Glutamatergic neuron (in vitro differentiated cells): ENCODE measurements at regions not wholly inside any gene's neighbourhood (a gene's known extent, or its start where the extent isn't known, plus 50 kb on each side); places are given as distances from the start of the nearest gene placed in this dataset.

Experiments
- DNase-seq: peaks from one replicate; pipeline ENCODE4 v3.0.0; 2022
- H3K27ac Mint-ChIP-seq: one replicate; pipeline ENCODE4 v1.8.0; 2020; ENCODE audit warnings: mild to moderate bottlenecking, mixed read lengths, inconsistent platforms; ENCODE audit not compliant: unreplicated experiment
- H3K27me3 Mint-ChIP-seq: one replicate; pipeline ENCODE4 v1.8.0; 2020; ENCODE audit warnings: mild to moderate bottlenecking, moderate library complexity, mixed read lengths, inconsistent platforms; ENCODE audit not compliant: unreplicated experiment
- H3K36me3 Mint-ChIP-seq: one replicate; pipeline ENCODE4 v1.8.0; 2020; ENCODE audit warnings: mild to moderate bottlenecking, mixed read lengths, inconsistent platforms; ENCODE audit not compliant: unreplicated experiment
- H3K4me1 Mint-ChIP-seq: one replicate; pipeline ENCODE4 v1.8.0; 2020; ENCODE audit warnings: mild to moderate bottlenecking, low read depth, mixed read lengths, inconsistent platforms; ENCODE audit not compliant: unreplicated experiment
- H3K4me3 Mint-ChIP-seq: one replicate; pipeline ENCODE4 v1.8.0; 2020; ENCODE audit warnings: mild to moderate bottlenecking, mixed read lengths, inconsistent platforms; ENCODE audit not compliant: unreplicated experiment
- H3K9me3 Mint-ChIP-seq: one replicate; pipeline ENCODE4 v1.8.0; 2020; ENCODE audit warnings: mild to moderate bottlenecking, moderate library complexity, mixed read lengths, inconsistent platforms; ENCODE audit not compliant: unreplicated experiment
- TF ChIP-seq, protein P1 (sequence below): fragments of 200-600 bp; sonication (generic); IDR thresholded peaks from one replicate; pipeline ENCODE4 v1.5.0; 2021; ENCODE audit not compliant: partially characterized antibody, unreplicated experiment

DNA sequence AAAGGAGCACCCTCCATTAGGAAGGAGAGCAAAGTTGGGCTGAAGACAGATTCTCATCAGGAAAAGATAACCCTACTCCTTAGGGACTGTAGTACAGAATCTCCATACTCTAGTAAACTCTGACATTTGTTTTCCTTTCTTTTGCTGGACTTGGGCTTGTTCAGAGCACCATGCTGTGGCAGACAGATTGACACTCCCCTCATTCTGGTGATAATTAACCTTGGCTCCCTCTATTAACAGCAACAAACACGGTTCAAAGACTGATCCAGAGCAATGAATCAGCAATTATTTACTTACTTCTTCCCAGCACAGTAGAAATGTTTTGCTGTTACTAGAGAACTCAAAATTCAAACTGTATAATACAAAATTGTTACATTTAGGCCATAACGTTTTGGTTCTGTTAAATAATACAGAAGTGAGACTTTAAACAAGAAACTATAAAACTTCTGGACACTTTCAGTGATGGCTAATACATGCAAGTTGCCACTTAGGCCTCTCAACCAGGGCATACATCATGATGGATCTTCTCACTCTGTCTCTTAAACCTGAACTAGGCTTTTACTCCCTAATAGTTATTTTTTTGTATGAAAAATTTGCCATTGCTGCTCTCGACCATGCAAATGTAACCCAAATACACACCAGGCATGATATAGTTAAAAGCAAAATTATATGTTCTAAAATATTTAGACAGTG is 639.0 kb downstream of the IPMK start:
- TF ChIP-seq, protein P1, sequence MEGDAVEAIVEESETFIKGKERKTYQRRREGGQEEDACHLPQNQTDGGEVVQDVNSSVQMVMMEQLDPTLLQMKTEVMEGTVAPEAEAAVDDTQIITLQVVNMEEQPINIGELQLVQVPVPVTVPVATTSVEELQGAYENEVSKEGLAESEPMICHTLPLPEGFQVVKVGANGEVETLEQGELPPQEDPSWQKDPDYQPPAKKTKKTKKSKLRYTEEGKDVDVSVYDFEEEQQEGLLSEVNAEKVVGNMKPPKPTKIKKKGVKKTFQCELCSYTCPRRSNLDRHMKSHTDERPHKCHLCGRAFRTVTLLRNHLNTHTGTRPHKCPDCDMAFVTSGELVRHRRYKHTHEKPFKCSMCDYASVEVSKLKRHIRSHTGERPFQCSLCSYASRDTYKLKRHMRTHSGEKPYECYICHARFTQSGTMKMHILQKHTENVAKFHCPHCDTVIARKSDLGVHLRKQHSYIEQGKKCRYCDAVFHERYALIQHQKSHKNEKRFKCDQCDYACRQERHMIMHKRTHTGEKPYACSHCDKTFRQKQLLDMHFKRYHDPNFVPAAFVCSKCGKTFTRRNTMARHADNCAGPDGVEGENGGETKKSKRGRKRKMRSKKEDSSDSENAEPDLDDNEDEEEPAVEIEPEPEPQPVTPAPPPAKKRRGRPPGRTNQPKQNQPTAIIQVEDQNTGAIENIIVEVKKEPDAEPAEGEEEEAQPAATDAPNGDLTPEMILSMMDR, result no peak
- peaks cover 2% of the 10 kb centered on the region for H3K27me3 Mint-ChIP-seq
- H3K9me3 Mint-ChIP-seq, result peaks cover 2% of the 10 kb centered on the region
- no peak overlapping the region for H3K27ac Mint-ChIP-seq
- no peak overlapping the region for H3K4me3 Mint-ChIP-seq
- H3K4me1 Mint-ChIP-seq, result peaks cover 13% of the 10 kb centered on the region
- H3K36me3 Mint-ChIP-seq, result no peaks in the 10 kb centered on the region
- DNase-seq, result no peak

DNA sequence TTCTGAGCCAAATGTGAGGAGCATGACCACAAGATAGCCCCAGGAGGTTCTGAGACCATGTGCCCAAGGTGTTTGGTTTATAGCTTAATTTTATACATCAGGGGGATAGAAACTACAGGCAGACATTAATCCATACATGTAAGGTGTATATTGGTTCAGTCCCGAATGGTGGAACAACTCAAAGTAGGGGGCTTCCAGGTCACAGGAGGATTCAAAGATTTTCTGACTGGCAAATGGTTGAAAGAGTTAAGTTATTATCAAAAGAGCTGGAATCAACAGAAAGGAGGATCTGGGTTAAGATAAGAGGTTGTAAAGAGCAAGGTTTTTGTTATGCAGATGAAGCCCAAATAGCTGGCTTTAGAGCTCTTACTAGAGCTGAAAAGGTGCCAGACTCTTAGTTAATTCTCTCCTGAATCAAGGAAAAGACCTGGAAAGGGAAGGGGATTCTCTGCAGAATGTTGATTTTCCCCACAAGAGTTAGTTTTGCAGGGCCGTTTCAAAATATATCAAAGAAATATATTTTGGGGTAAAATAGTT is 640.0 kb downstream of the IPMK start:
- peaks cover 13% of the 10 kb centered on the region for H3K4me1 Mint-ChIP-seq

DNA sequence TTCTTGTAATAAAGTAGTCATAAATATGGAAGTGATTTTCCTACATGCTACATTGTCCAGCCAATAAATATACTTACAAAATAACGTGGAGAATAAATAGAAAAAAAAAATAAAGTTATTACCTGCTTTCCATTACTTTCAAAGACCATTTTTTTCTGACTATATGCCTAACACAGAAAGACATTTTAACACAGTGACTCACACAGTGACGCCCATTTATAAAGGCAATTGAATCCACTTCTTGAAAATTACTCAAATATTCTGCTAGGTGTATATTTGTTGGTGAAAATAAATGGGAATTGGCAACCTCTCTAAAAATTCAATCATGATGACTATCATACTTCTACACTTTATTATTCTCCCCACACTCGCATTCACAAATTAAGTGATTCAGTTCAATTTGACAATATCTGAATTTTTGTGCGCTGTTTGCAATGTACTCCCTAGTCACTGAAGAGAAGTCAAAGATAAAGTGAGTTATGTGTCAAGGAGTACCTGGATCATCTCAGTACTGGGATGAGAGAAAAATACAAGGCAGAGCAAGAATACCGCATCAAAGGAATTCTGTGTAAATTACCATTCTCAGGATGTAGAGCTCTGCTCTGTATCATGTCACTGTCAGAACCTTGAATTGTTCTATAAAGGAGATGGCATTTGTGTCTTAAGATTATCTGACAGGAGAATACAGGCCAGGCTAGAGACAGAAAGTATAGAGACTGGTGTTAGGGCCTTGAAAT is 642.7 kb downstream of the IPMK start:
- peaks cover 13% of the 10 kb centered on the region for H3K4me1 Mint-ChIP-seq
- no peak overlapping the region for H3K4me3 Mint-ChIP-seq
- H3K9me3 Mint-ChIP-seq, result no peaks in the 10 kb centered on the region
- no peaks in the 10 kb centered on the region for H3K36me3 Mint-ChIP-seq
- TF ChIP-seq, protein P1, result no peak
- no peak overlapping the region for H3K27ac Mint-ChIP-seq
- peaks cover 2% of the 10 kb centered on the region for H3K27me3 Mint-ChIP-seq
- no peak for DNase-seq

More for the DNA sequence above, 640.0 kb downstream of the IPMK start:
- H3K36me3 Mint-ChIP-seq, result no peaks in the 10 kb centered on the region
- peak overlapping the region; percentile 48 for H3K27ac Mint-ChIP-seq
- TF ChIP-seq, protein P1, result no peak
- peaks cover 2% of the 10 kb centered on the region for H3K27me3 Mint-ChIP-seq
- no peak for DNase-seq
- H3K4me3 Mint-ChIP-seq, result no peak overlapping the region
- H3K9me3 Mint-ChIP-seq, result peaks cover 2% of the 10 kb centered on the region

DNA sequence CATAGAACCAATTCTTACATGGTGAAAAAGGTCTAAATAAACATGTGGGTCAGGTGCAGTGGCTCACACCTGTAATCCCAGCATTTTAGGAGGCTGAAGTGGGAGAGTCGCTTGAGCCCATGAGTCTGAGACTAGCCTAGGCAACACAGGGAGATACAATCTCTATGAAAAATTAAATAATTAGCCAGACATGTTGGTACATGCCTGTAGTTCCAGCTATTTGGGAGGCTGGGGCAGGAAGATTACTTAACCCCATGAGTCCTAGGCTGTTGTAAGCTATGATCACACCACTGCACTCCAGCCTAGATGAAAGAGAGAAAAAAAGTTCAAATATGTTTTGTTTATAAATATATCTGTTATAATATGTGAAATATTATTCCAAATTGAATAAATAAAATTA is 643.6 kb downstream of the IPMK start:
- no peaks in the 10 kb centered on the region for H3K36me3 Mint-ChIP-seq

More for the DNA sequence above, 643.6 kb downstream of the IPMK start:
- no peak for DNase-seq
- Mint-ChIP-seq H3K4me3 (no peak overlapping the region), H3K27me3 (peaks cover 2% of the 10 kb centered on the region), H3K27ac (no peak overlapping the region), H3K9me3 (no peaks in the 10 kb centered on the region), H3K4me1 (peaks cover 13% of the 10 kb centered on the region)
- TF ChIP-seq, protein P1, result no peak
